ENCODE measurements at regions not wholly inside any gene's neighbourhood (a gene's known extent, or its start where the extent isn't known, plus 50 kb on each side); places are given as distances from the start of the nearest gene placed in this dataset.

DNA sequence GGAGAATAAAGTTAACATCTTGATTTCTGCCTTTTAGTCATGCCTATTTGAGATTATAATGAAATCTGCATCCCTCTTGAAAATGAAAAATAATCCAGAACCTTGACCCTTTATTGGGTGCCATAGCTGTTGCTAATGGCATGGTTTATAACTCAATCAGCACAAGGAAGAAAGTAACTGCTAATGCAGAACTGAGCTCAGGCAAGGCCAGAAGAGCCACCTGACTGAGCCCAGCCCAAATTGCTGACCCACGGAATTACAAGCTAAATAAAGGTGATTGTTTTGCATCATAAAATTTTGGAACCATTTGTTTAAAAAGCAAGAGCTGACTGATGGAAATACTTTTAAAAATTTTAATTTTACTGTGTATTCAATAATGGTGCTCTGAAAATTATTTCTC is 76.4 kb upstream of the TBL1X start:
- H3K79me2 ChIP-seq (replicated peaks; ENCODE audit: insufficient read depth) = no peaks in the 10 kb centered on the region
- Mint-ChIP-seq H3K9me3 (peaks cover 2% of the 10 kb centered on the region; the same call in 1 of the 3 replicates), H3K36me3 (ENCODE audit: low read depth) (no peaks in the 10 kb centered on the region), H3K27me3 (ENCODE audit: insufficient read depth, low read depth, poor library complexity) (no peaks in the 10 kb centered on the region), H3K4me3 (no peak overlapping the region), H3K27ac (no peak overlapping the region), H3K4me1 (no peaks in the 10 kb centered on the region)
- TF ChIP-seq ZNF331 (CRISPR knock-in tag; IDR thresholded peaks at IDR 0.05; ENCODE audit: low read depth) (peak; percentile 68), ZNF462 (CRISPR knock-in tag; IDR thresholded peaks at IDR 0.05) (no peak)
- DNase-seq (ENCODE audit: low spot score) (no peak), ATAC-seq (no peak)
- no peaks in the 10 kb centered on the region for H3K4me1 ChIP-seq (ENCODE audit: insufficient read depth)
- no peak overlapping the region for H2AFZ ChIP-seq
- no peaks in the 10 kb centered on the region for H4K20me1 ChIP-seq (replicated peaks; ENCODE audit: insufficient read depth)
- H3K4me3 ChIP-seq = no peak overlapping the region
- no peak overlapping the region for H3K4me2 ChIP-seq
- no peaks in the 10 kb centered on the region for H3K27me3 ChIP-seq (ENCODE audit: insufficient read depth)
- no peaks in the 10 kb centered on the region for H3K9me2 ChIP-seq (ENCODE audit: insufficient read depth)
- H3K36me3 ChIP-seq (ENCODE audit: insufficient read depth) = no peaks in the 10 kb centered on the region
- H3F3A ChIP-seq (replicated peaks; ENCODE audit: low read depth) = no peaks in the 10 kb centered on the region
- H3K27ac ChIP-seq (ENCODE audit: low read depth) = no peak overlapping the region

- Histone ChIP-seq H3K4me1 (ENCODE audit: insufficient read depth) (no peaks in the 10 kb centered on the region), H2AFZ (no peak overlapping the region), H3K27ac (ENCODE audit: low read depth) (no peak overlapping the region), H3K4me2 (no peak overlapping the region), H4K20me1 (replicated peaks; ENCODE audit: insufficient read depth) (no peaks in the 10 kb centered on the region), H3F3A (replicated peaks; ENCODE audit: low read depth) (no peaks in the 10 kb centered on the region), H3K4me3 (no peak overlapping the region), H3K36me3 (ENCODE audit: insufficient read depth) (no peaks in the 10 kb centered on the region), H3K9me2 (ENCODE audit: insufficient read depth) (no peaks in the 10 kb centered on the region), H3K79me2 (replicated peaks; ENCODE audit: insufficient read depth) (no peaks in the 10 kb centered on the region), H3K27me3 (ENCODE audit: insufficient read depth) (no peaks in the 10 kb centered on the region)
- DNase-seq (ENCODE audit: low spot score) = no peak
- Mint-ChIP-seq H3K4me3 (no peak overlapping the region), H3K27me3 (ENCODE audit: insufficient read depth, low read depth, poor library complexity) (no peaks in the 10 kb centered on the region), H3K27ac (no peak overlapping the region), H3K36me3 (ENCODE audit: low read depth) (no peaks in the 10 kb centered on the region), H3K4me1 (no peaks in the 10 kb centered on the region), H3K9me3 (peaks cover 2% of the 10 kb centered on the region; the same call in 1 of the 3 replicates)
- no peak for TF ChIP-seq NANOG (IDR thresholded peaks at IDR 0.05; ENCODE audit: borderline replicate concordance)
- TF ChIP-seq EZH2phosphoT487 (IDR thresholded peaks at IDR 0.05; ENCODE audit: unreplicated experiment) = no peak
- TF ChIP-seq EZH2 (IDR thresholded peaks at IDR 0.05; ENCODE audit: low read depth, unreplicated experiment) = no peak
- no peak for ATAC-seq
These were observed 74.7 kb upstream of the TBL1X start for GRCh38 chrX:9390121-9390520.

All from GM23338 (cell line).